GM10266 (cell line): ENCODE measurements at regions not wholly inside any gene's neighbourhood (a gene's known extent, or its start where the extent isn't known, plus 50 kb on each side); places are given as distances from the start of the nearest gene placed in this dataset.

Source experiments
- DNase-seq: peaks from one replicate; pipeline ENCODE4 v3.0.0; 2012; ENCODE audit errors: extremely low spot score
- TF ChIP-seq, protein P1 (sequence below): IDR thresholded peaks from 2 replicates; pipeline ENCODE4 v1.5.1; 2012; ENCODE audit warnings: mild to moderate bottlenecking, low read depth; ENCODE audit not compliant: control insufficient read depth, insufficient read depth; ENCODE audit errors: missing control alignments

- DNase-seq = no peak
- TF ChIP-seq, protein P1, sequence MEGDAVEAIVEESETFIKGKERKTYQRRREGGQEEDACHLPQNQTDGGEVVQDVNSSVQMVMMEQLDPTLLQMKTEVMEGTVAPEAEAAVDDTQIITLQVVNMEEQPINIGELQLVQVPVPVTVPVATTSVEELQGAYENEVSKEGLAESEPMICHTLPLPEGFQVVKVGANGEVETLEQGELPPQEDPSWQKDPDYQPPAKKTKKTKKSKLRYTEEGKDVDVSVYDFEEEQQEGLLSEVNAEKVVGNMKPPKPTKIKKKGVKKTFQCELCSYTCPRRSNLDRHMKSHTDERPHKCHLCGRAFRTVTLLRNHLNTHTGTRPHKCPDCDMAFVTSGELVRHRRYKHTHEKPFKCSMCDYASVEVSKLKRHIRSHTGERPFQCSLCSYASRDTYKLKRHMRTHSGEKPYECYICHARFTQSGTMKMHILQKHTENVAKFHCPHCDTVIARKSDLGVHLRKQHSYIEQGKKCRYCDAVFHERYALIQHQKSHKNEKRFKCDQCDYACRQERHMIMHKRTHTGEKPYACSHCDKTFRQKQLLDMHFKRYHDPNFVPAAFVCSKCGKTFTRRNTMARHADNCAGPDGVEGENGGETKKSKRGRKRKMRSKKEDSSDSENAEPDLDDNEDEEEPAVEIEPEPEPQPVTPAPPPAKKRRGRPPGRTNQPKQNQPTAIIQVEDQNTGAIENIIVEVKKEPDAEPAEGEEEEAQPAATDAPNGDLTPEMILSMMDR = no peak
These were observed 178.3 kb upstream of the CRIM1 start for GRCh38 chr2:36177282-36177681.

- TF ChIP-seq, protein P1 = no peak
- no peak for DNase-seq
These were observed 180.7 kb upstream of the CRIM1 start for GRCh38 chr2:36174920-36175319.

DNA sequence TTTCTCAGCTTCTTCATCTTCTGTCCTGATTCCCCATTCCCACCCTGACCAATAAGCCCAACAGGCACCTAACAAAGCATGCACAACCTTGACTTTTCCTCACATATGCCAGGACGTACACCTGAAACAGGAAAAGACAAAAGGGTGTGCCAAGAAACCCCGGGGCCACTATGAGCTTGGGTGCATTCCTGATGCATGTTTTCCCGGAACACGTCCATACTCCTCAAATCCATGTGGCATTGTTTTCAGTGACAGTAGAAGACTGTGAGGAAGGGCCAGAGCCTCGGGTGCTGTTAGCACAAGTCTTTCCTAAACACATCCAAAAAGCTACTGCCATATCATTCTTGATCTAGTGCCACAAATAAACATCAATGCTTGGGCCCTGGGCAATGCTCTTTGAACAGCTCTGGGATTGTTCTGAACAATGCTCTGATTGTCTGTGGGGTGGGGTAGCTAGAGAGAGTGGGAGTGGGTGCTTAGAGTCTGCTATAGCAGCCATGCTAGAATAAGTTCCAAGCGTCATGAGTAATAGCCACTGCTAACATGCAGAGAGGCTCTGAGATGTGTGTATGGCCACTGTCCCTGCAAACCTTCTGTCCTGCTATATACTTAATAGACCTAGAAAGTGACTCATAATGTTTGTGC, 181.7 kb upstream of the CRIM1 start:
- no peak for DNase-seq
- TF ChIP-seq, protein P1 = no peak

- TF ChIP-seq, protein P1 = no peak
- no peak for DNase-seq
These were observed 182.8 kb upstream of the CRIM1 start for GRCh38 chr2:36172824-36173223.

DNA sequence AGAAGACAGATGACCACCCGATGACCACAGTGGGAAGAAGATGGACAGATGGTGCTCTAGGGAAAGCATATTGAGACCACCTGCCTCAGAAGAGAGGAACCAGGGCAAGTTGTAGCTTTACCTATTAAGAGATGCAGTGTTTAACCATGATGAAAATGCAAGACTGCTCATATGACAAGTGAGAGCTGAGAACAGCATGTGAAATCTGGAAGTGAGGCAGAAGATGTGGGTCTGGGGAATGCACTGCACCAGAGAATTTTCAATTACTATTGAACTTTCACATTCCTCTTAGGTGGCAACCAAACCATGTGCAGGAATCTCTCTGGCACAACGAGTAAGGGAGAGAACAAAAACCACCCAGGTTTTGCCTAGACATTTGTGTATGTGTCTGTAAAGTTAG, 184.8 kb upstream of the CRIM1 start:
- DNase-seq = no peak
- TF ChIP-seq, protein P1 = no peak

GRCh38 chr2:36169843-36170242, 185.7 kb upstream of the CRIM1 start:
- DNase-seq = no peak
- TF ChIP-seq, protein P1 = no peak

DNA sequence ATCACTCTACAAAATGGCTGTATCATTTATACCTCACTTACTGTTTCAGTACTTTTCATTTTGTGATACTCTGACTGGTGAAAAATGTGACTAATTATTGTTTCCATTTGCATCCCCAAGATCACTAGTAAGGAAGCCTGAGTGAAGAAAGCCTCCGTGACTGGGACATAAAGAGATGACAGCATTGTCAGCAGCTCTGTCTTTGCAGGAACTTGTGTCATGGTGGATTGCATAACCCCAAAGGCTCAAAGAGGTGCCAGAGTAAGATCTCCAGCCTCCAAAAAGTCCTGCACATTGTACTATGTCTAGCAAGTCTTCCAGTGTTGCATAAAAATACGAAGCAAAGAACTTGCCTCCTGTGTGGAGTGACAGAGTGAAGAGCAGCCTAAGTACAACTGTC, 187.5 kb upstream of the CRIM1 start:
- no peak for DNase-seq
- TF ChIP-seq, protein P1 = no peak
